Mesenchymal stem cell (in vitro differentiated cells and primary cell): ENCODE measurements at regions not wholly inside any gene's neighbourhood (a gene's known extent, or its start where the extent isn't known, plus 50 kb on each side); places are given as distances from the start of the nearest gene placed in this dataset.

Experiments
- DNase-seq: peaks from one replicate; pipeline ENCODE4 v3.0.0-alpha.2; 2013
- H2AFZ ChIP-seq: one replicate; pipeline ENCODE4 v1.6.1; 2013; ENCODE audit warnings: low read depth, mild to moderate bottlenecking, control low read depth, inconsistent platforms, low read length, moderate library complexity
- H2AK5ac ChIP-seq: 2 replicates; pipeline ENCODE4 v1.6.1; 2013; ENCODE audit warnings: low read length, moderate library complexity, mild to moderate bottlenecking, inconsistent platforms; ENCODE audit not compliant: severe bottlenecking
- H2BK120ac ChIP-seq: one replicate; pipeline ENCODE4 v1.6.1; 2013; ENCODE audit warnings: low read depth, mild to moderate bottlenecking, inconsistent platforms, low read length, moderate library complexity
- H2BK12ac ChIP-seq, 2 experiments: one replicate each; pipeline ENCODE4 v1.6.1; 2013; ENCODE audit warnings: inconsistent platforms in 2 of 2, low read length in 2 of 2, mild to moderate bottlenecking in 2 of 2, moderate library complexity in 2 of 2, control low read depth in 1 of 2
- H2BK15ac ChIP-seq: one replicate; pipeline ENCODE4 v1.6.1; 2013; ENCODE audit warnings: mild to moderate bottlenecking, low read depth, inconsistent platforms; ENCODE audit not compliant: poor library complexity, severe bottlenecking
- H2BK5ac ChIP-seq: 2 replicates; pipeline ENCODE4 v1.6.1; 2013; ENCODE audit warnings: low read depth, mild to moderate bottlenecking, low read length, control low read depth, inconsistent platforms; ENCODE audit not compliant: poor library complexity, severe bottlenecking
- H3K14ac ChIP-seq, 2 experiments: one replicate each; pipeline ENCODE4 v1.6.1; 2013; ENCODE audit warnings: inconsistent platforms in 2 of 2, low read length in 2 of 2, control low read depth in 1 of 2, mild to moderate bottlenecking in 1 of 2, moderate library complexity in 1 of 2
- H3K18ac ChIP-seq, 2 experiments: one replicate each; pipeline ENCODE4 v1.6.1; 2013; ENCODE audit warnings: inconsistent platforms in 2 of 2, low read length in 2 of 2, control low read depth in 1 of 2, low read depth in 1 of 2, mild to moderate bottlenecking in 1 of 2
- H3K23ac ChIP-seq, 2 experiments: one replicate each; pipeline ENCODE4 v1.6.1; 2013; ENCODE audit warnings: inconsistent platforms in 2 of 2, low read length in 2 of 2, mild to moderate bottlenecking in 2 of 2, moderate library complexity in 2 of 2, control low read depth in 1 of 2
- H3K27ac ChIP-seq: 2 replicates; pipeline ENCODE4 v1.5.1; 2013; ENCODE audit warnings: mild to moderate bottlenecking, moderate library complexity, low read length, control low read depth, inconsistent platforms; ENCODE audit not compliant: poor library complexity, severe bottlenecking
- H3K27me3 ChIP-seq, 2 experiments: 2 replicates each; pipeline versions ENCODE4 v1.6.1 to v1.7.0; 2013; ENCODE audit warnings: low read length in 2 of 2, mild to moderate bottlenecking in 2 of 2, moderate library complexity in 2 of 2, control low read depth in 1 of 2, inconsistent platforms in 1 of 2; ENCODE audit not compliant: control insufficient read depth in 1 of 2, insufficient read depth in 1 of 2
- H3K36me3 ChIP-seq, 2 experiments: 2 replicates each; pipeline versions ENCODE4 v1.6.1 to v1.7.0; 2013; ENCODE audit warnings: low read length in 2 of 2, control low read depth in 1 of 2, inconsistent platforms in 1 of 2, low read depth in 1 of 2, mild to moderate bottlenecking in 1 of 2; ENCODE audit not compliant: insufficient read depth in 2 of 2, control insufficient read depth in 1 of 2
- H3K4ac ChIP-seq, 2 experiments: one replicate each; pipeline ENCODE4 v1.6.1; 2013; ENCODE audit warnings: inconsistent platforms in 2 of 2, low read length in 2 of 2, mild to moderate bottlenecking in 2 of 2, moderate library complexity in 2 of 2, control low read depth in 1 of 2, low read depth in 1 of 2
- H3K4me1 ChIP-seq: 2 replicates; pipeline ENCODE4 v1.6.1; 2013; ENCODE audit warnings: low read depth, low read length, control low read depth; ENCODE audit not compliant: control insufficient read depth, insufficient read depth
- H3K4me2 ChIP-seq: 2 replicates; pipeline ENCODE4 v1.6.1; 2013; ENCODE audit warnings: low read length, mild to moderate bottlenecking, inconsistent platforms; ENCODE audit not compliant: poor library complexity, severe bottlenecking
- H3K4me3 ChIP-seq, 2 experiments: 2 replicates each; pipeline versions ENCODE4 v1.5.1 to v1.7.0; 2013; ENCODE audit warnings: low read length in 2 of 2, mild to moderate bottlenecking in 2 of 2, control low read depth in 1 of 2, low read depth in 1 of 2; ENCODE audit not compliant: insufficient read depth in 1 of 2
- H3K79me1 ChIP-seq: replicated peaks from 2 replicates; pipeline ENCODE4 v1.6.1; 2013; ENCODE audit warnings: mild to moderate bottlenecking, control low read depth, low read length, inconsistent platforms; ENCODE audit not compliant: poor library complexity, severe bottlenecking
- H3K9ac ChIP-seq: 2 replicates; pipeline ENCODE4 v1.7.0; 2013; ENCODE audit warnings: mild to moderate bottlenecking, low read length, moderate library complexity
- H3K9me3 ChIP-seq: 2 replicates; pipeline ENCODE4 v1.7.0; 2013; ENCODE audit warnings: mild to moderate bottlenecking, low read length; ENCODE audit not compliant: control insufficient read depth
- H4K8ac ChIP-seq: one replicate; pipeline ENCODE4 v1.6.1; 2013; ENCODE audit warnings: inconsistent platforms, mild to moderate bottlenecking, low read length, moderate library complexity
- H4K91ac ChIP-seq: one replicate; pipeline ENCODE4 v1.6.1; 2013; ENCODE audit warnings: mild to moderate bottlenecking, low read length, inconsistent platforms
- WGBS: methylation state at CpG from one replicate; pipeline ENCODE4 v1.1.7; 2013; ENCODE audit warnings: mixed read lengths; 5-methylcytosine and 5-hydroxymethylcytosine counted together

- Histone ChIP-seq H3K4me1 (no peaks in the 10 kb centered on the region), H3K9me3 (no peaks in the 10 kb centered on the region), H2BK15ac (no peak overlapping the region), H3K79me1 (no peaks in the 10 kb centered on the region), H3K23ac (no peak overlapping the region), H3K36me3 (no peaks in the 10 kb centered on the region), H2BK12ac (no peak overlapping the region), H2BK5ac (no peak overlapping the region), H3K9ac (no peak overlapping the region), H3K27ac (no peak overlapping the region), H2AFZ (no peak overlapping the region), H3K27me3 (no peaks in the 10 kb centered on the region), H2BK120ac (no peak overlapping the region), H3K14ac (no peak overlapping the region), H3K4me2 (no peak overlapping the region), H4K8ac (no peak overlapping the region), H2AK5ac (no peak overlapping the region), H4K91ac (no peak overlapping the region), H3K4me3 (no peak overlapping the region), H3K18ac (no peak overlapping the region), H3K4ac (no peak overlapping the region)
- no peak for DNase-seq
- 80% methylated on average over 1 of the region's 1 CpG for WGBS
These were observed 159.8 kb upstream of the ZRANB2 start for GRCh38 chr1:71240656-71241055.

GRCh38 chr1:71236503-71236902 lies 155.7 kb upstream of the ZRANB2 start:
- H4K91ac ChIP-seq = no peak overlapping the region
- no peak overlapping the region for H3K9ac ChIP-seq
- H2AK5ac ChIP-seq = no peak overlapping the region
- no peak overlapping the region for H3K14ac ChIP-seq
- H3K4me3 ChIP-seq = no peak overlapping the region
- H3K23ac ChIP-seq = no peak overlapping the region
- no peak overlapping the region for H3K4ac ChIP-seq
- no peaks in the 10 kb centered on the region for H3K27me3 ChIP-seq
- DNase-seq = no peak
- no peak overlapping the region for H3K4me2 ChIP-seq
- H3K27ac ChIP-seq = no peak overlapping the region
- no peaks in the 10 kb centered on the region for H3K79me1 ChIP-seq
- 62% methylated on average over 1 of the region's 2 CpGs for WGBS
- H3K18ac ChIP-seq = no peak overlapping the region
- no peak overlapping the region for H2AFZ ChIP-seq
- H3K36me3 ChIP-seq = no peaks in the 10 kb centered on the region
- no peak overlapping the region for H2BK12ac ChIP-seq
- no peaks in the 10 kb centered on the region for H3K9me3 ChIP-seq
- no peak overlapping the region for H2BK5ac ChIP-seq
- H2BK120ac ChIP-seq = no peak overlapping the region
- no peak overlapping the region for H4K8ac ChIP-seq
- H3K4me1 ChIP-seq = no peaks in the 10 kb centered on the region
- no peak overlapping the region for H2BK15ac ChIP-seq

GRCh38 chr1:71233645-71234044 lies 152.8 kb upstream of the ZRANB2 start:
- 95% methylated on average over 1 of the region's 1 CpG for WGBS
- Histone ChIP-seq H3K27me3 (no peaks in the 10 kb centered on the region), H2BK15ac (no peak overlapping the region), H3K79me1 (no peaks in the 10 kb centered on the region), H2BK120ac (no peak overlapping the region), H3K36me3 (no peaks in the 10 kb centered on the region), H4K91ac (no peak overlapping the region), H3K18ac (no peak overlapping the region), H3K27ac (no peak overlapping the region), H3K4me1 (no peaks in the 10 kb centered on the region), H3K14ac (no peak overlapping the region), H3K4me2 (no peak overlapping the region), H2AFZ (no peak overlapping the region), H4K8ac (no peak overlapping the region), H3K9me3 (no peaks in the 10 kb centered on the region), H3K4ac (no peak overlapping the region), H2BK12ac (no peak overlapping the region), H2BK5ac (no peak overlapping the region), H2AK5ac (no peak overlapping the region), H3K23ac (no peak overlapping the region), H3K9ac (no peak overlapping the region), H3K4me3 (no peak overlapping the region)
- DNase-seq = no peak

GRCh38 chr1:71232786-71233185 lies 152.0 kb upstream of the ZRANB2 start:
- Histone ChIP-seq H3K4me3 (no peak overlapping the region), H3K9ac (no peak overlapping the region), H3K79me1 (no peaks in the 10 kb centered on the region), H3K18ac (no peak overlapping the region), H2BK15ac (no peak overlapping the region), H2BK120ac (no peak overlapping the region), H3K27ac (no peak overlapping the region), H4K8ac (no peak overlapping the region), H2BK5ac (no peak overlapping the region), H2BK12ac (no peak overlapping the region), H3K4me1 (no peaks in the 10 kb centered on the region), H3K9me3 (no peaks in the 10 kb centered on the region), H3K14ac (no peak overlapping the region), H2AFZ (no peak overlapping the region), H3K36me3 (no peaks in the 10 kb centered on the region), H3K27me3 (no peaks in the 10 kb centered on the region), H3K4me2 (no peak overlapping the region), H3K23ac (no peak overlapping the region), H2AK5ac (no peak overlapping the region), H4K91ac (no peak overlapping the region), H3K4ac (no peak overlapping the region)
- WGBS = 81% methylated on average over 5 of the region's 5 CpGs
- DNase-seq = no peak
